Epithelial cell of esophagus (primary cell): ENCODE measurements at regions not wholly inside any gene's neighbourhood (a gene's known extent, or its start where the extent isn't known, plus 50 kb on each side); places are given as distances from the start of the nearest gene placed in this dataset.

Experiments used
- DNase-seq: peaks from one replicate; pipeline ENCODE4 v3.0.0; 2010; ENCODE audit warnings: low read depth
- H3K4me3 ChIP-seq: 2 replicates; pipeline ENCODE4 v1.5.1; 2011; ENCODE audit warnings: mild to moderate bottlenecking, low read length, control low read depth
- TF ChIP-seq, protein P1 (sequence below): IDR thresholded peaks from 2 replicates; pipeline ENCODE4 v1.5.1; 2011; ENCODE audit warnings: low read depth, mild to moderate bottlenecking, low read length, control low read depth, inconsistent platforms; ENCODE audit not compliant: insufficient read depth; ENCODE audit errors: missing control alignments

DNA sequence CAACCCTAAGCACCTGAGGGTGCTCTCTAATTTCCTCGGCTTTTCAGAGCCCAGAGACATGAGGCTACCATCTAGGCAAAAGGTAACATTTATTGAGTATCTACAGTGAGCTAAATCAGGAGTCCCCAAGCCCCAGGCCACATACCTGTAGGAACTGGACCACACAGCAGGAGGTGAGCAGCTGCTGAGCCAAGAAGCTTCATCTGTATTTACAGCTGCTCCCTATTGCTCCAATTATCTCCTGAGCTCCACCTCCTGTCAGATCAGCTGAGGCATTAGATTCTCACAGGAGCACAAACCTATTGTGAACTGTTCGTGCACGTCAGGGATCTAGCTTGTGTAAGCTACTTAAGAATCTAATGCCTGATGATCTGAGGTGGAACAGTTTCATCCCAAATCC is 70.2 kb downstream of the RND3 start:
- no peak for DNase-seq
- TF ChIP-seq, protein P1, sequence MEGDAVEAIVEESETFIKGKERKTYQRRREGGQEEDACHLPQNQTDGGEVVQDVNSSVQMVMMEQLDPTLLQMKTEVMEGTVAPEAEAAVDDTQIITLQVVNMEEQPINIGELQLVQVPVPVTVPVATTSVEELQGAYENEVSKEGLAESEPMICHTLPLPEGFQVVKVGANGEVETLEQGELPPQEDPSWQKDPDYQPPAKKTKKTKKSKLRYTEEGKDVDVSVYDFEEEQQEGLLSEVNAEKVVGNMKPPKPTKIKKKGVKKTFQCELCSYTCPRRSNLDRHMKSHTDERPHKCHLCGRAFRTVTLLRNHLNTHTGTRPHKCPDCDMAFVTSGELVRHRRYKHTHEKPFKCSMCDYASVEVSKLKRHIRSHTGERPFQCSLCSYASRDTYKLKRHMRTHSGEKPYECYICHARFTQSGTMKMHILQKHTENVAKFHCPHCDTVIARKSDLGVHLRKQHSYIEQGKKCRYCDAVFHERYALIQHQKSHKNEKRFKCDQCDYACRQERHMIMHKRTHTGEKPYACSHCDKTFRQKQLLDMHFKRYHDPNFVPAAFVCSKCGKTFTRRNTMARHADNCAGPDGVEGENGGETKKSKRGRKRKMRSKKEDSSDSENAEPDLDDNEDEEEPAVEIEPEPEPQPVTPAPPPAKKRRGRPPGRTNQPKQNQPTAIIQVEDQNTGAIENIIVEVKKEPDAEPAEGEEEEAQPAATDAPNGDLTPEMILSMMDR: no peak
- no peak overlapping the region for H3K4me3 ChIP-seq

GRCh38 chr2:150415022-150415421 is 72.4 kb downstream of the RND3 start:
- TF ChIP-seq, protein P1: no peak
- DNase-seq: no peak
- H3K4me3 ChIP-seq: no peak overlapping the region

- DNase-seq: no peak
- no peak overlapping the region for H3K4me3 ChIP-seq
- TF ChIP-seq, protein P1: no peak
Measured at GRCh38 chr2:150413910-150414309, 73.6 kb downstream of the RND3 start.

DNA sequence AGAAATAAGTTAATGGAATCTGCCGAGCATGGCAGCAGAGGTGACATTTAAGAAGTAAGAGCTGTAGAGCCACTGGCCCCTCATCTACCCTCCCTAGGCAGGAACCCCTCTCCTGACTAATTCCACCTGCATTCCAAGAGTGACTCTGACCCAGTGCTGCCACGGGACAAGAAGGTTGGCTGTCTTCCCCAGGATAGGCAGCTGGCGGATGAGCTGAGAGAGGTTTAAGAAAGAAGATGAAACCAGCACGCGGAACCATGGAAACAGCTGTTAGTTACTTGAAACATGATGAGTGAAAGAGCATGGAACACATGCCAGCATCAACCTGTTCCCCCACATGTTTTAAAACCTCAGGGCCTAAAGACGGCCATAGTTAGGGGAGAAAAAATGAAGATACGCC is 74.1 kb downstream of the RND3 start:
- no peak overlapping the region for H3K4me3 ChIP-seq
- TF ChIP-seq, protein P1: no peak
- no peak for DNase-seq

- TF ChIP-seq, protein P1: no peak
- no peak for DNase-seq
- H3K4me3 ChIP-seq: no peak overlapping the region
Measured at GRCh38 chr2:150410809-150411208, 76.7 kb downstream of the RND3 start.

- no peak overlapping the region for H3K4me3 ChIP-seq
- TF ChIP-seq, protein P1: no peak
- no peak for DNase-seq
Measured at GRCh38 chr2:150409196-150409595, 78.3 kb downstream of the RND3 start.

GRCh38 chr2:150404147-150404546 is 83.3 kb downstream of the RND3 start:
- H3K4me3 ChIP-seq: no peak overlapping the region
- TF ChIP-seq, protein P1: no peak

More at GRCh38 chr2:150404147-150404546, 83.3 kb downstream of the RND3 start:
- DNase-seq: no peak
